Testis (tissue), 2 donors: ENCODE measurements at regions not wholly inside any gene's neighbourhood (a gene's known extent, or its start where the extent isn't known, plus 50 kb on each side); places are given as distances from the start of the nearest gene placed in this dataset.

Source experiments
- DNase-seq: peaks from one replicate; pipeline ENCODE4 v3.0.0-alpha.2; 2019
- H3K27ac ChIP-seq, 2 donors: fragments of 200-600 bp; sonication (generic); one replicate each; pipeline ENCODE4 v1.5.1; 2019
- H3K27me3 ChIP-seq: fragments of 200-600 bp; sonication (generic); one replicate; pipeline ENCODE4 v1.5.1; 2019
- H3K36me3 ChIP-seq: fragments of 200-600 bp; sonication (generic); one replicate; pipeline ENCODE4 v1.5.1; 2017; ENCODE audit warnings: low read depth; ENCODE audit errors: missing control alignments
- H3K4me1 ChIP-seq: fragments of 200-600 bp; sonication (generic); one replicate; pipeline ENCODE4 v1.5.1; 2019
- H3K4me3 ChIP-seq, 2 donors: fragments of 200-600 bp; sonication (generic); one replicate each; pipeline ENCODE4 v1.5.1; 2017 to 2019
- H3K9me3 ChIP-seq: fragments of 200-600 bp; sonication (generic); one replicate; pipeline ENCODE4 v1.5.1; 2017
- POLR2A ChIP-seq: fragments of 450-650 bp; IDR thresholded peaks from one replicate; pipeline ENCODE4 v1.6.1; 2017; ENCODE audit warnings: antibody characterized with exemption, mild to moderate bottlenecking, moderate library complexity
- WGBS, 2 donors: methylation state at CpG; one replicate each; pipeline ENCODE4 v1.1.5; 2018; 5-methylcytosine and 5-hydroxymethylcytosine counted together
- intact Hi-C: fragments of 100-400 bp; cut with DNase I; formaldehyde crosslinking; loops from one replicate; pipeline ENCODE4 v1.15.1; 2023; ENCODE audit warnings: low total_unique reads
- TF ChIP-seq, protein P1 (sequence below), 3 experiments: fragments of 450-650 bp in 2 of 3; fragments of 200-600 bp in 1 of 3; sonication (generic) in 1 of 3; IDR thresholded peaks; one replicate each; pipeline ENCODE4 v1.5.1; 2016 to 2019; ENCODE audit warnings: antibody characterized with exemption in 3 of 3, mild to moderate bottlenecking in 2 of 3, moderate library complexity in 1 of 3

DNA sequence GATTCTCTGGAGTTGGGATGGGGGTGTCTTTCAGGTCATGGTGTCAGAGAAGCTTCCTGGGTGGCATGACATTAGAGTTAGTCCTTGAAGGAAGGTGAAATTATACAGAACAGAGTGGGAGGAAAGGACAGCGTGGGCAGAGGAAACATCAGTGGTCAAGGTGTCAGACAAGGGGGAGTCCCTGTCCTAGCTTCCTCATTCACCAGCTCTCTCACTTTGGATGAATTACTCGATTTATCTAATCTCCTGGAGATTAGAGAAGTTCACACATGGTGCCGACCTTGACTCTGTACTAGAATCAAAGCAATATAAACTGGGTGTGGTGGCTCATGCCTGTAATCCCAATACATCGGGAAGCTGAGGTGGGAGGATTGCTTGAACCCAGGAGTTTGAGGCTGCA lies 492.9 kb downstream of the VRK1 start:
- no peaks in the 10 kb centered on the region for H3K4me1 ChIP-seq
- H3K9me3 ChIP-seq = no peaks in the 10 kb centered on the region
- TF ChIP-seq, protein P1, sequence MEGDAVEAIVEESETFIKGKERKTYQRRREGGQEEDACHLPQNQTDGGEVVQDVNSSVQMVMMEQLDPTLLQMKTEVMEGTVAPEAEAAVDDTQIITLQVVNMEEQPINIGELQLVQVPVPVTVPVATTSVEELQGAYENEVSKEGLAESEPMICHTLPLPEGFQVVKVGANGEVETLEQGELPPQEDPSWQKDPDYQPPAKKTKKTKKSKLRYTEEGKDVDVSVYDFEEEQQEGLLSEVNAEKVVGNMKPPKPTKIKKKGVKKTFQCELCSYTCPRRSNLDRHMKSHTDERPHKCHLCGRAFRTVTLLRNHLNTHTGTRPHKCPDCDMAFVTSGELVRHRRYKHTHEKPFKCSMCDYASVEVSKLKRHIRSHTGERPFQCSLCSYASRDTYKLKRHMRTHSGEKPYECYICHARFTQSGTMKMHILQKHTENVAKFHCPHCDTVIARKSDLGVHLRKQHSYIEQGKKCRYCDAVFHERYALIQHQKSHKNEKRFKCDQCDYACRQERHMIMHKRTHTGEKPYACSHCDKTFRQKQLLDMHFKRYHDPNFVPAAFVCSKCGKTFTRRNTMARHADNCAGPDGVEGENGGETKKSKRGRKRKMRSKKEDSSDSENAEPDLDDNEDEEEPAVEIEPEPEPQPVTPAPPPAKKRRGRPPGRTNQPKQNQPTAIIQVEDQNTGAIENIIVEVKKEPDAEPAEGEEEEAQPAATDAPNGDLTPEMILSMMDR (IDR thresholded peaks at IDR 0.05) = no peak
- TF ChIP-seq POLR2A = no peak
- intact Hi-C loops = no loop called here
- no peaks in the 10 kb centered on the region for H3K36me3 ChIP-seq
- no peak for DNase-seq
- no peaks in the 10 kb centered on the region for H3K27me3 ChIP-seq
- no peak overlapping the region for H3K4me3 ChIP-seq
- 31 to 37% methylated on average over 4 of the region's 4 CpGs for WGBS, 2 donors
- no peak overlapping the region for H3K27ac ChIP-seq

GRCh38 chr14:97290977-97291376 lies 493.8 kb downstream of the VRK1 start:
- DNase-seq = no peak
- Histone ChIP-seq H3K27me3 (no peaks in the 10 kb centered on the region), H3K4me1 (no peaks in the 10 kb centered on the region), H3K27ac (no peak overlapping the region), H3K36me3 (no peaks in the 10 kb centered on the region), H3K4me3 (no peak overlapping the region), H3K9me3 (no peaks in the 10 kb centered on the region)
- TF ChIP-seq POLR2A = no peak
- TF ChIP-seq, protein P1 (IDR thresholded peaks at IDR 0.05) = no peak
- intact Hi-C loops = no loop called here
- 78 to 88% methylated on average over 3 of the region's 3 CpGs for WGBS, 2 donors

- intact Hi-C loops = no loop called here
- H3K4me1 ChIP-seq = no peaks in the 10 kb centered on the region
- H3K27ac ChIP-seq = no peak overlapping the region
- TF ChIP-seq POLR2A = no peak
- TF ChIP-seq, protein P1 (IDR thresholded peaks at IDR 0.05) = no peak
- no peaks in the 10 kb centered on the region for H3K9me3 ChIP-seq
- H3K27me3 ChIP-seq = no peaks in the 10 kb centered on the region
- no peak overlapping the region for H3K4me3 ChIP-seq
- H3K36me3 ChIP-seq = no peaks in the 10 kb centered on the region
- DNase-seq = no peak
- 22 to 43% methylated on average over 1 of the region's 1 CpG for WGBS, 2 donors
Measured at GRCh38 chr14:97293659-97294058, 496.5 kb downstream of the VRK1 start.

- TF ChIP-seq, protein P1 (IDR thresholded peaks at IDR 0.05) = no peak
- TF ChIP-seq POLR2A = no peak
- intact Hi-C loops = no loop called here
- no peaks in the 10 kb centered on the region for H3K36me3 ChIP-seq
- H3K27me3 ChIP-seq = no peaks in the 10 kb centered on the region
- 60 to 70% methylated on average over 9 of the region's 9 CpGs for WGBS, 2 donors
- DNase-seq = no peak
- H3K27ac ChIP-seq = no peak overlapping the region
- H3K4me3 ChIP-seq = no peak overlapping the region
- H3K4me1 ChIP-seq = no peaks in the 10 kb centered on the region
- no peaks in the 10 kb centered on the region for H3K9me3 ChIP-seq
Measured at GRCh38 chr14:97295108-97295710, 498.0 kb downstream of the VRK1 start.

GRCh38 chr14:97296176-97296575 lies 499.0 kb downstream of the VRK1 start:
- H3K27ac ChIP-seq = no peak overlapping the region
- TF ChIP-seq, protein P1 (IDR thresholded peaks at IDR 0.05) = no peak
- intact Hi-C loops = no loop called here

More at GRCh38 chr14:97296176-97296575, 499.0 kb downstream of the VRK1 start:
- no peaks in the 10 kb centered on the region for H3K9me3 ChIP-seq
- H3K4me1 ChIP-seq = no peaks in the 10 kb centered on the region
- 79 to 87% methylated on average over 1 of the region's 1 CpG for WGBS, 2 donors
- H3K27me3 ChIP-seq = no peaks in the 10 kb centered on the region
- H3K36me3 ChIP-seq = no peaks in the 10 kb centered on the region
- DNase-seq = no peak
- no peak overlapping the region for H3K4me3 ChIP-seq
